Upper lobe of right lung (tissue), 1 donor: ENCODE measurements at regions not wholly inside any gene's neighbourhood (a gene's known extent, or its start where the extent isn't known, plus 50 kb on each side); places are given as distances from the start of the nearest gene placed in this dataset.

Experiments
- ATAC-seq: fragments of 200-7000 bp; cut with Tn5 transposase; one replicate; pipeline ENCODE4 v1.9.1; 2020; ENCODE audit warnings: mild to moderate bottlenecking, moderate library complexity
- DNase-seq: peaks from one replicate; pipeline ENCODE4 v3.0.0-alpha.2; 2020
- H3K27ac ChIP-seq: fragments of 200-600 bp; one replicate; pipeline ENCODE4 v1.8.0; 2022
- H3K27me3 ChIP-seq: fragments of 200-600 bp; one replicate; pipeline ENCODE4 v1.8.0; 2022; ENCODE audit warnings: mild to moderate bottlenecking
- H3K36me3 ChIP-seq: fragments of 200-600 bp; one replicate; pipeline ENCODE4 v1.8.0; 2022
- H3K4me1 ChIP-seq: fragments of 200-600 bp; one replicate; pipeline ENCODE4 v1.8.0; 2022
- H3K4me3 ChIP-seq: fragments of 200-600 bp; one replicate; pipeline ENCODE4 v1.8.0; 2022; ENCODE audit warnings: mild to moderate bottlenecking
- H3K9me3 ChIP-seq: fragments of 200-600 bp; one replicate; pipeline ENCODE4 v1.8.0; 2022
- CTCF ChIP-seq: fragments of 200-600 bp; IDR thresholded peaks from one replicate; pipeline ENCODE4 v1.8.0; 2022; ENCODE audit warnings: antibody characterized with exemption
- intact Hi-C: fragments of 100-400 bp; cut with DNase I; formaldehyde crosslinking; loops from one replicate; pipeline ENCODE4 v1.11.0; 2022
- donor health status: DM: no; HTN: yes; CAD: no; lungs with severe emphysema.

- ATAC-seq (no peak), DNase-seq (no peak)
- Histone ChIP-seq H3K27ac (no peak overlapping the region), H3K27me3 (no peaks in the 10 kb centered on the region), H3K4me3 (no peak overlapping the region), H3K36me3 (no peaks in the 10 kb centered on the region), H3K4me1 (no peaks in the 10 kb centered on the region), H3K9me3 (peaks cover 3% of the 10 kb centered on the region)
- intact Hi-C loops, result no loop called here
- TF ChIP-seq CTCF, result no peak
These were observed 598.4 kb upstream of the MARCKS start for GRCh38 chr6:113258771-113259170.

DNA sequence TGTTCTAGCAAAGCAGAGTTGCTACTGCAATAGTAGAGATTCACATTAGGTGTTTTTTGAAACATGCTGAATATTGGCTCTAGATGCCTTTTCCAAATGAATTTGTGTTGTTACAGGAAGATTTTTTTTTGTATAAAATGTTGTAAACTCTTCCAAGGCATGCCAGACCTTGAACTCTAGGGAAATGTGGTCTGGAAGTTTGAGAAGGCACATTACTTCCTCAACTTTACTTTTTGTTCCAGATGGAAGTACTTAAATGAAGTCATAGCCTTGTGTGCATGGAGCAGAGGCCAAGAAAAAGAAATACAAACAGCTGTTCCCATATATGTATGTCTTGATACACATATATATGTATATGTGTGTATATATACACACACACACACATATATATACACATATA is 585.7 kb upstream of the MARCKS start:
- no peak for TF ChIP-seq CTCF
- Histone ChIP-seq H3K27me3 (no peaks in the 10 kb centered on the region), H3K4me1 (no peaks in the 10 kb centered on the region), H3K9me3 (peaks cover 12% of the 10 kb centered on the region), H3K27ac (no peak overlapping the region), H3K36me3 (no peaks in the 10 kb centered on the region), H3K4me3 (no peak overlapping the region)
- ATAC-seq (no peak), DNase-seq (no peak)
- intact Hi-C loops, result no loop called here

DNA sequence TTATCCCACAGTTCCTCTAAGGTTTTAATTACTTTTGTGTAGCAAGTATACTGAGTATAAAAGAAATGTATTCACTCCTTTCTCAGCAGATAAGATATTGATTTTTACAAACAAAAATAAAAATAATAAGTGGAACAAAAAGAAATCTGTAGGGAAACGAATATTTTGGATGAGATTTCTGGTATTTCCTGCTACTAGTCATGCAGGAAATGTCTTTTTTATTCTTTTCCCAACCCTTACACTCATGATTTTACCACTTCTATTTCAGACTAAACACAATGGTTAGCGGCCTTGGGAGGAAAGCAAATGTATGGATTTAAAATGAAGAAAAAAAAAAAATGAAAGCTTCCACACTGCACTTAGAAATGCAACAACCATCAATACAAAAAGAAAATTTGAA is 580.5 kb upstream of the MARCKS start:
- H3K4me1 ChIP-seq, result no peaks in the 10 kb centered on the region
- H3K27ac ChIP-seq, result no peak overlapping the region
- no peaks in the 10 kb centered on the region for H3K27me3 ChIP-seq
- ATAC-seq (no peak), DNase-seq (no peak)
- intact Hi-C loops, result no loop called here
- no peak for TF ChIP-seq CTCF
- H3K36me3 ChIP-seq, result no peaks in the 10 kb centered on the region
- no peak overlapping the region for H3K4me3 ChIP-seq
- no peaks in the 10 kb centered on the region for H3K9me3 ChIP-seq

DNA sequence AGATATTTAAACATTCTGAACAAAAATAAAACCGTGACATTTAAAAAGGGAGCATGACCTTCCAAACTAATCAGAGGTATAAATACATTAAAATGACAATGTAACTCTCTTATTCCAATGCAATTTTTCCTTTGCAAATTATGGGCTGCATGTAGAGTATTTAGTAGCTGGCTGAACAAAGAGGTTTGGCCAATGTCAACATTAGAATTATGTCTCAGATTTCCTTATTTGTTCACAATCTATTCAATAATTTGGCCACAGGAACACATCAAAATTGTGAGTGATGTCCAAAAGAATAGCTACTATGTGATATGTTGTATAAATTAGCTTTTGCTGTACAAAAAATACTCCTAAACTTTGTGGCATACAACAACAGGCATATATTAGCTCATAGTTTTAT is 580.0 kb upstream of the MARCKS start:
- Histone ChIP-seq H3K36me3 (no peaks in the 10 kb centered on the region), H3K4me1 (no peaks in the 10 kb centered on the region), H3K27me3 (no peaks in the 10 kb centered on the region), H3K9me3 (no peaks in the 10 kb centered on the region), H3K27ac (no peak overlapping the region), H3K4me3 (no peak overlapping the region)
- ATAC-seq (no peak), DNase-seq (no peak)
- no peak for TF ChIP-seq CTCF
- intact Hi-C loops, result no loop called here

DNA sequence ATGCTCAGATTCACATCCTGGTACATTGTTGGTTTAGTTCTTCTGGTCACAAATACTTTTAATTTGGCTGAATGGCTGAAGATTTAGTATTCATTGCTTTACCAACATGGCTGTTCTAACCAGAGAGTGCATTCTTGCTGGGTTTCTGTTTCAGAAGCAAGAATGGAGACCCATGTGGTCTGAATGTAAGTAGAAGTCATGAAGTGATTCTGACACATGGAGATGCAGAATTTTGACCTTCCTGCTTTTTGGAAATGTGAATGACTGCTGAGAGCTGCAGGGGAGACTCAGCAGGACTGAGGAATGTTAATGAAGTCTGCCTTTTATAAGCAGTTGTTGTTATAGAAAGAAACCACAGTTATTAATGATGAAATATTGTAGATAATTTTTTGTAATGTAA is 576.1 kb upstream of the MARCKS start:
- DNase-seq (no peak), ATAC-seq (no peak)
- intact Hi-C loops, result no loop called here
- Histone ChIP-seq H3K9me3 (no peaks in the 10 kb centered on the region), H3K4me1 (no peaks in the 10 kb centered on the region), H3K4me3 (no peak overlapping the region), H3K36me3 (no peaks in the 10 kb centered on the region), H3K27me3 (no peaks in the 10 kb centered on the region), H3K27ac (no peak overlapping the region)
- no peak for TF ChIP-seq CTCF

DNA sequence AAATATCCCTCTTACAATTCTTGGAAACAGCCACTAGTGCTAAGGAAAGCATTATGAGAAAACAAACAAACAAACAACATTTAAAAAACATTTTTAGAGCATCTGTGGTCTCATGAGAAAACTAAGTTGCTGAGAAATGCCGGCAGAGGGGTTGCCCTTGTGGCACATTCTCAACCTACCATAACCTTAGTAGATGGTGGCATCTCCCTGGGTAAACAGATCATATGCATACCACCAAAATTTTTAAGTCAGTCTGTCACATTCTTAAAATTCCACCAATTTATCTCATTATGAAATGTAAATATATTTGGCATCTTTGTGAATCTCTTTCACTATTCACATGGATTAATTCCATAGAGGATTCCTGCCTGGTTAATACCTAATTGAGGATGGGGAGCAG is 575.7 kb upstream of the MARCKS start:
- no peaks in the 10 kb centered on the region for H3K4me1 ChIP-seq
- H3K27ac ChIP-seq, result no peak overlapping the region
- DNase-seq (no peak), ATAC-seq (no peak)
- H3K27me3 ChIP-seq, result no peaks in the 10 kb centered on the region
- H3K9me3 ChIP-seq, result no peaks in the 10 kb centered on the region
- no peaks in the 10 kb centered on the region for H3K36me3 ChIP-seq
- no peak overlapping the region for H3K4me3 ChIP-seq
- no peak for TF ChIP-seq CTCF
- intact Hi-C loops, result no loop called here
